HG02588 (cell line): ENCODE measurements at regions not wholly inside any gene's neighbourhood (a gene's known extent, or its start where the extent isn't known, plus 50 kb on each side); places are given as distances from the start of the nearest gene placed in this dataset.
"Not testable (repeated sequence)": the region's sequence is repeated elsewhere in the genome, so short reads cannot be mapped to it uniquely, and the experiment has no call there.

Experiments
- ATAC-seq: cut with Tn5 transposase; IDR thresholded peaks from one replicate; pipeline ENCODE4 v1.9.1; 2021; ENCODE audit warnings: mild to moderate bottlenecking, moderate library complexity; ENCODE audit not compliant: unreplicated experiment

DNA sequence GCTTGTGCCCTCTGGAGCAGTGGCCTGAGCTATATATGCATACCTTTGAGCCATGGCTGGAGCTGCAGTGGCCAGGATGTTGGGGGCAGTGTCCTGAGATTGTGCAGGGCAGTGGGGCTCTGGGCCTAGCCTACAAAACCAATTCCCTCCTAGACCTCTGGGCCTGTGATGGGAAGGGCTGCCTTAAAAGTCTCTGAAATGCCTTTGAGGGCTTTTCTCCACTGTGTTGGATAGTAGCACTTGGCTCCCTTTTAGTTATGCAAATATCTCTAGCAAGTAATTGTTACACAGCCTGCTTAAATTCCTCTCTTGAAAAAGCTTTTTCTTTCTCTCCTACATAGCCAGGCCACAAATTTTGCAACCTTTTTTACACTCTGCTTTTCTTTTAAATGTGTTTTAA, 426.4 kb downstream of the ACTR3B start:
- ATAC-seq = no peak

- ATAC-seq = no peak
Observed at GRCh38 chr7:153188161-153188560, 428.6 kb downstream of the ACTR3B start.

DNA sequence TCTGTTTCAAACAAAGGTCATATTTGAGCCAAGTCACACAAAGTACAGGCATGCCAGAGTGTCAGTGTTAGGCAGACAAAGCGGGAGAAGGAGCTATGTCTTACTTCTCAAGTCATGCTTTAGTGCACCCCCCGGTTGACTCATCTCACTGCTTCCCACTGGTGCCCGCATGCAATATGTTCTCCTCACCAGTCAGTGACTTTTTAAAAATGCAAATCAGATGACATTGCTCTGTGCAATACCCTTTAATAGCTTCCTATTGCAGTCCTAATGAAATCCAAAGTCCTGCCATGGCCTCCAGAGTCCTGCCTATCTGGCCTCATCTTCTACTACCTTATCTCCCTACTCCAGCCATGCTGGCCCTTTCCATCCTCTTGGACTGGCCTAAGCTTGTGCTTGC, 429.1 kb downstream of the ACTR3B start:
- ATAC-seq = no peak

- no peak for ATAC-seq
Observed at GRCh38 chr7:153190452-153190851, 430.9 kb downstream of the ACTR3B start.

GRCh38 chr7:153190986-153191385, 431.4 kb downstream of the ACTR3B start:
- ATAC-seq = no peak

- ATAC-seq = peak; percentile 51
Observed at GRCh38 chr7:153193144-153193595, 433.6 kb downstream of the ACTR3B start.

- ATAC-seq = no peak
Observed at GRCh38 chr7:153217032-153217431, 457.5 kb downstream of the ACTR3B start.

GRCh38 chr7:153224890-153225289, 465.3 kb downstream of the ACTR3B start:
- no peak for ATAC-seq

DNA sequence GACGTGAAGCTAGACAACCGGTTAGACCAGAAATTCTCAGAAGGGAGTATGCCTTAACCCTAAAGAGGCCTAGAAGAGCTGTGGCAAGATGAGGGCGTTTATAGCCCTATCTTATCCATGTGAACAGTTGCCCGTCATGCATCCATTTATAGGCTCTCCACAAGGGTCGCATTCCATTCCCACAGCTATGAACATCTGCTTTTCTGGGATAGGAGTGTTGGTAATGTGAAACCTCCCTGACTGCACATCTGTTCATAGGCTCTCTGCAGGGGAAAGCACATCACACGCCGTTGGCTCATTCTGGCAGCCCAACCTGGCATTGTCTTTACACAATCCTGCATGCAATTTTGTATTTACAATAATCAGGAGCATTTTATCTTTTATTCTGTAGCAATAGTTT, 485.6 kb downstream of the ACTR3B start:
- ATAC-seq = not testable (repeated sequence)

GRCh38 chr7:153245809-153246208, 486.3 kb downstream of the ACTR3B start:
- ATAC-seq = no peak

- no peak for ATAC-seq
Observed at GRCh38 chr7:153247926-153248325, 488.4 kb downstream of the ACTR3B start.

- no peak for ATAC-seq
Observed at GRCh38 chr7:153258686-153259085, 499.1 kb downstream of the ACTR3B start.

DNA sequence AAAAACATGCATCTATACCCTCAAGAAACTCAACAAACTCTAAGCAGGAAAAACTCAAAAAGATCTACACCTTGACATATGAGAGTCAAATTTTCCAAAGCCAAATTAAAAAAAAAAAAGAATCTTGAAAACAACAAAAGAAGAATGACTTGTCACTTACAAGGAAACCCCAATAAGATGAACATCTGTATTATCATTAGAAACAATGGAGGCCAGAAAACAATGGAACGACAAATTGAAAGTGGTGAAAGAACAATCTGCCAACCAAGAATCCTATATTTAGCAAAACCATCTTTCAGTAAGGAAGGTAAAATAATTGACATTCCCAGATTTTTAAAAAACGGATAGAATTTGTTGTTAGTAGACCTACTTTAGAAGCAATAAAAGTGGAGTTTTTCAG, 516.8 kb downstream of the ACTR3B start:
- no peak for ATAC-seq

GRCh38 chr7:153286763-153287162, 527.2 kb downstream of the ACTR3B start:
- no peak for ATAC-seq

DNA sequence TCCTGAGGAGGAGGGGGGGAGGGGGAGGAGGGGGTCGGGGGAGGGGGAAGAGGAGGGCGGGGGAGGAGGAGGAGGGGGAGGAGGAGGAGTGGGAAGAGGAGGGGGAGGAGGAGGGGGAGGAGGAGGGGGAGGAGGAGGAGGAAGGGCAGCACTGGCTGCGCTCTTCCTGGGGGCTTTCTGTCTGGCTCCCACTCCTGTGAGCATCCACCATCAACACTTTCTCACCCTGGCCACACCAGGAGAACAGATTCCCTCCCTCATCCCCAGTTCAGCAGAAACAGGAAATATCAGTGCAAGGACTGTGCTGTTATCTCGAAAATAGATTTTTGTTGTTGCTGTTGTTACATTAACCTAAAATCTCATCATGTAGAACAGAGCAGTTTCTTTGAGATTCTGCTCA, 530.5 kb downstream of the ACTR3B start:
- no peak for ATAC-seq

- ATAC-seq = no peak
Observed at GRCh38 chr7:153297141-153297540, 537.6 kb downstream of the ACTR3B start.

DNA sequence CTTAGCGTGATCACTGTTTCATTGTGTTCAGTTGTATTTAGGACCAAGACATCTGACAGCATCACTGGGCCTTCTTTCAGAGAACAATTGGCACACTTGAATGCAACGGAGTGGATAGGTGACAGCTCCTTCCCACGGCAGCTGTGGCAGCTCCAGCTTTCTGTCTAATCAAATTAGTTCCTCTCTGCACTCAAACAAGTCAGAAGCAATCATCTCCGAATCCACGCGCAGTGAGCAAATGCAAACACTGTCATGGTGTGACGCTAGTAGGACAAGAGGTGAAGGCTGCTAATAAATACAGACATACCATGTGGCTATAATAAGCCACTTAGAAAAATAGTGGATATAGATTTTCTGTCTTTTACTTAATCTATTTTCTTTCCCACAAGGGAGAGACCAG, 542.4 kb downstream of the ACTR3B start:
- ATAC-seq = no peak

- no peak for ATAC-seq
Observed at GRCh38 chr7:153320005-153320404, 560.5 kb downstream of the ACTR3B start.

DNA sequence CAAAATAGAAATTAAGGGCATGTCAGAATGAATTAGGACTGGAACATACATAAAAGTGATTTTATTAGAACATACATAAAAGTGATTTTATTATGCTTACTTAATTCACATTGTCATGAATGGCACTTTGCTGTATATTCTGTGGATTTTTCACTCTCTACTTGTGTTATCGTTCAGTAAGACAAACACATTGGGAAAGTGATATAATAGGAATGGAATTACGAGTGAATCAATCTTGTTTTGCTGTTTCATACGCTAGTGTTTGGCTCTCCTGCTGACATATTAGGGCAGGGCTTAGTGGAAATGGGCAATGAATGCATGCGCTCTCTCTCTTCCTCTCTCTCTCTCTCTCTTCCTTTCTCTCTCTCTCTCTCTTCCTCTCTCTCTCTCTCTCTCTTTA, 561.1 kb downstream of the ACTR3B start:
- no peak for ATAC-seq

DNA sequence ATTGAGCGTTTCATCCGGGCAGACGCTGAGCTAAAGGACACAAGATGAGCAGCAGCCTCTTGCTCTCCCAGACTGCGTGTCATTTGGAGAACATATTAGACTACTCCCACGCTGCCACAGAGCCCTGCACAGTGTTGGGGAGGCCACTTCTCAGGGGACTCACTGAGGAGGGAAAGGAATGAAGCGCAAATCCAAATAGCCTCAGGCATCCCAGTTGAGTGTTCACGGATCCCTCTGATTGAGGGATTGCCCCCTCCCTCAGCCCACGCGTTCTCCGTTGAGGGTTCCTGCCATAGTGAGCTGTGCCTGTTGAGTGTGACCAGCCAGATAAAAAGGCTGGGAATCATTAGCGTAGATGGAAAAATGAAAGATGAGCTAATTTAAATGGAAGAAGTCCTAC, 563.4 kb downstream of the ACTR3B start:
- no peak for ATAC-seq

DNA sequence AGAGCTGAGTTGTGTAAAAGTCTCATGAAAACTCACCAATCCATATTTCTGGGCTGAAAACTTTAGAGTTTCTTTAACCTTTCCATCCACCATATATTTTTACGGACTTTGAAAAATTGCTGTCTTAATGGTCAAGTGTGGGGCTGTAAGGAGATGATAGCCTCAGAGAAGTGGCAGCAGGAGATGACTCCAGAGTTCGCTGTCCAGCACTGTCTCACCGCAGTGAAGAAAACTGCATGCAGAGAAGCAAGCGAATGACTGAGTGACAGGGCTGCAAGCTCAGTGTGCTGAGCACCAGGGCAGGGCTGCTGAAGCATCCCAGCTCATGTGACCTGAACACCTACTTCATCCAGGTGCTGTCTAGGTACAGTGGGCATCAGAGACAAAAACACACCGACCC, 564.5 kb downstream of the ACTR3B start:
- no peak for ATAC-seq

- no peak for ATAC-seq
Observed at GRCh38 chr7:153327683-153328082, 568.1 kb downstream of the ACTR3B start.

DNA sequence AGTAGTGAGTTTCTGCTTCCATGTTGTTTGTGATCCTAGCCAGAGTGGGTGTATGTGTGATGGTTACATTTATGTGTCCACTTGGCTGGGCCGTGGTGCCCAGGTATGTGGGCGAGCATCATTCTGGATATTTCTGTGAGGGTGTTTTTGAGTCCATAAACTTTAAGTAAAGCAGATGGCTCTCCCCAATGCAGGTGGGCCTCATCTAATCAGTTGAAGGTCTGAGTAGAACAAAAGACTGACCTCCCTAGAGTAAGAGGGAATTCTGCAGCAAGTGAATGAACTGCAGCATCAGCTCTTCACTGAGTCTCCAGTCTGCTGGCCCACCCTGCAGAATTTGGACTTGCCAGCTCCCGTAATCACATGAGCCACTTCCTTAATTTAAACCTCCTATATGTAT, 571.9 kb downstream of the ACTR3B start:
- no peak for ATAC-seq

- no peak for ATAC-seq
Observed at GRCh38 chr7:153354071-153354470, 594.5 kb downstream of the ACTR3B start.
